ENCODE measurements at regions not wholly inside any gene's neighbourhood (a gene's known extent, or its start where the extent isn't known, plus 50 kb on each side); places are given as distances from the start of the nearest gene placed in this dataset.

DNA sequence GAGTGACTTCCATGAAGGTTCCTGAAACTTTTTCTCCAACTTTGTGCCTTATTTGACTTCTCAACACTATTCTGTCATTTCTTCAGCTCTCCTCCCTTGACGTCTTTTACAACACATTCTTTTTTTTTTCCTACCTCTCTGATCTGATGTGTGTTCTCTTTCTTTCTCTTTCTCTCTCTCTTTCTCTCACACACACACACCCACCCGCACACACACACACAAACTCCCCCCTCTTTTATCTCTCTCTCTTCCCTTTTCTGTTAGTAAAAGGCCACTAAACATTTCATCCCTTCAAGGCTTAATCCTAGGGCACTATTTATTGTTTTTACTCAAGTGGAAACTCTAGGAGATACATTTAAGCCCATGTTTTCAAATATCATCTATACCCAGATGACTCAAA, 107.8 kb upstream of the CNTNAP5 start:
- TF ChIP-seq, protein P1, sequence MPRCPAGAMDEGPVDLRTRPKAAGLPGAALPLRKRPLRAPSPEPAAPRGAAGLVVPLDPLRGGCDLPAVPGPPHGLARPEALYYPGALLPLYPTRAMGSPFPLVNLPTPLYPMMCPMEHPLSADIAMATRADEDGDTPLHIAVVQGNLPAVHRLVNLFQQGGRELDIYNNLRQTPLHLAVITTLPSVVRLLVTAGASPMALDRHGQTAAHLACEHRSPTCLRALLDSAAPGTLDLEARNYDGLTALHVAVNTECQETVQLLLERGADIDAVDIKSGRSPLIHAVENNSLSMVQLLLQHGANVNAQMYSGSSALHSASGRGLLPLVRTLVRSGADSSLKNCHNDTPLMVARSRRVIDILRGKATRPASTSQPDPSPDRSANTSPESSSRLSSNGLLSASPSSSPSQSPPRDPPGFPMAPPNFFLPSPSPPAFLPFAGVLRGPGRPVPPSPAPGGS (IDR thresholded peaks at IDR 0.05) = no peak
- TF ChIP-seq MAZ (IDR thresholded peaks at IDR 0.05; ENCODE audit: borderline replicate concordance, low read depth, low read length) (no peak), EHMT2 (IDR thresholded peaks at IDR 0.05; ENCODE audit: low read depth) (no peak), ZNF302 (CRISPR knock-in tag; IDR thresholded peaks at IDR 0.05) (no peak), RCOR1 (IDR thresholded peaks at IDR 0.05; ENCODE audit: low read depth, low read length) (no peak), MAFK (IDR thresholded peaks at IDR 0.05; ENCODE audit: partially characterized antibody) (no peak), HDAC2 (IDR thresholded peaks at IDR 0.05) (no peak), SMC3 (IDR thresholded peaks at IDR 0.05) (no peak), NPAS2 (CRISPR knock-in tag; IDR thresholded peaks at IDR 0.05; ENCODE audit: borderline replicate concordance) (no peak), HOXB13 (CRISPR knock-in tag; IDR thresholded peaks at IDR 0.05; ENCODE audit: low read depth) (no peak), JUNB (IDR thresholded peaks at IDR 0.05) (no peak), HOXA7 (CRISPR knock-in tag; IDR thresholded peaks at IDR 0.05) (no peak), FOXS1 (CRISPR knock-in tag; IDR thresholded peaks at IDR 0.05) (no peak), RFX5 (IDR thresholded peaks at IDR 0.05) (no peak)
- TF ChIP-seq, protein P2, sequence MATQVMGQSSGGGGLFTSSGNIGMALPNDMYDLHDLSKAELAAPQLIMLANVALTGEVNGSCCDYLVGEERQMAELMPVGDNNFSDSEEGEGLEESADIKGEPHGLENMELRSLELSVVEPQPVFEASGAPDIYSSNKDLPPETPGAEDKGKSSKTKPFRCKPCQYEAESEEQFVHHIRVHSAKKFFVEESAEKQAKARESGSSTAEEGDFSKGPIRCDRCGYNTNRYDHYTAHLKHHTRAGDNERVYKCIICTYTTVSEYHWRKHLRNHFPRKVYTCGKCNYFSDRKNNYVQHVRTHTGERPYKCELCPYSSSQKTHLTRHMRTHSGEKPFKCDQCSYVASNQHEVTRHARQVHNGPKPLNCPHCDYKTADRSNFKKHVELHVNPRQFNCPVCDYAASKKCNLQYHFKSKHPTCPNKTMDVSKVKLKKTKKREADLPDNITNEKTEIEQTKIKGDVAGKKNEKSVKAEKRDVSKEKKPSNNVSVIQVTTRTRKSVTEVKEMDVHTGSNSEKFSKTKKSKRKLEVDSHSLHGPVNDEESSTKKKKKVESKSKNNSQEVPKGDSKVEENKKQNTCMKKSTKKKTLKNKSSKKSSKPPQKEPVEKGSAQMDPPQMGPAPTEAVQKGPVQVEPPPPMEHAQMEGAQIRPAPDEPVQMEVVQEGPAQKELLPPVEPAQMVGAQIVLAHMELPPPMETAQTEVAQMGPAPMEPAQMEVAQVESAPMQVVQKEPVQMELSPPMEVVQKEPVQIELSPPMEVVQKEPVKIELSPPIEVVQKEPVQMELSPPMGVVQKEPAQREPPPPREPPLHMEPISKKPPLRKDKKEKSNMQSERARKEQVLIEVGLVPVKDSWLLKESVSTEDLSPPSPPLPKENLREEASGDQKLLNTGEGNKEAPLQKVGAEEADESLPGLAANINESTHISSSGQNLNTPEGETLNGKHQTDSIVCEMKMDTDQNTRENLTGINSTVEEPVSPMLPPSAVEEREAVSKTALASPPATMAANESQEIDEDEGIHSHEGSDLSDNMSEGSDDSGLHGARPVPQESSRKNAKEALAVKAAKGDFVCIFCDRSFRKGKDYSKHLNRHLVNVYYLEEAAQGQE (IDR thresholded peaks at IDR 0.05) = no peak
- TF ChIP-seq, protein P3, sequence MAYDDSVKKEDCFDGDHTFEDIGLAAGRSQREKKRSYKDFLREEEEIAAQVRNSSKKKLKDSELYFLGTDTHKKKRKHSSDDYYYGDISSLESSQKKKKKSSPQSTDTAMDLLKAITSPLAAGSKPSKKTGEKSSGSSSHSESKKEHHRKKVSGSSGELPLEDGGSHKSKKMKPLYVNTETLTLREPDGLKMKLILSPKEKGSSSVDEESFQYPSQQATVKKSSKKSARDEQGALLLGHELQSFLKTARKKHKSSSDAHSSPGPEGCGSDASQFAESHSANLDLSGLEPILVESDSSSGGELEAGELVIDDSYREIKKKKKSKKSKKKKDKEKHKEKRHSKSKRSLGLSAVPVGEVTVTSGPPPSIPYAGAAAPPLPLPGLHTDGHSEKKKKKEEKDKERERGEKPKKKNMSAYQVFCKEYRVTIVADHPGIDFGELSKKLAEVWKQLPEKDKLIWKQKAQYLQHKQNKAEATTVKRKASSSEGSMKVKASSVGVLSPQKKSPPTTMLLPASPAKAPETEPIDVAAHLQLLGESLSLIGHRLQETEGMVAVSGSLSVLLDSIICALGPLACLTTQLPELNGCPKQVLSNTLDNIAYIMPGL (CRISPR knock-in tag; IDR thresholded peaks at IDR 0.05; ENCODE audit: borderline replicate concordance) = no peak
- TF ChIP-seq, protein P4, sequence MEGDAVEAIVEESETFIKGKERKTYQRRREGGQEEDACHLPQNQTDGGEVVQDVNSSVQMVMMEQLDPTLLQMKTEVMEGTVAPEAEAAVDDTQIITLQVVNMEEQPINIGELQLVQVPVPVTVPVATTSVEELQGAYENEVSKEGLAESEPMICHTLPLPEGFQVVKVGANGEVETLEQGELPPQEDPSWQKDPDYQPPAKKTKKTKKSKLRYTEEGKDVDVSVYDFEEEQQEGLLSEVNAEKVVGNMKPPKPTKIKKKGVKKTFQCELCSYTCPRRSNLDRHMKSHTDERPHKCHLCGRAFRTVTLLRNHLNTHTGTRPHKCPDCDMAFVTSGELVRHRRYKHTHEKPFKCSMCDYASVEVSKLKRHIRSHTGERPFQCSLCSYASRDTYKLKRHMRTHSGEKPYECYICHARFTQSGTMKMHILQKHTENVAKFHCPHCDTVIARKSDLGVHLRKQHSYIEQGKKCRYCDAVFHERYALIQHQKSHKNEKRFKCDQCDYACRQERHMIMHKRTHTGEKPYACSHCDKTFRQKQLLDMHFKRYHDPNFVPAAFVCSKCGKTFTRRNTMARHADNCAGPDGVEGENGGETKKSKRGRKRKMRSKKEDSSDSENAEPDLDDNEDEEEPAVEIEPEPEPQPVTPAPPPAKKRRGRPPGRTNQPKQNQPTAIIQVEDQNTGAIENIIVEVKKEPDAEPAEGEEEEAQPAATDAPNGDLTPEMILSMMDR (IDR thresholded peaks at IDR 0.05) = no peak
- TF ChIP-seq, protein P5, sequence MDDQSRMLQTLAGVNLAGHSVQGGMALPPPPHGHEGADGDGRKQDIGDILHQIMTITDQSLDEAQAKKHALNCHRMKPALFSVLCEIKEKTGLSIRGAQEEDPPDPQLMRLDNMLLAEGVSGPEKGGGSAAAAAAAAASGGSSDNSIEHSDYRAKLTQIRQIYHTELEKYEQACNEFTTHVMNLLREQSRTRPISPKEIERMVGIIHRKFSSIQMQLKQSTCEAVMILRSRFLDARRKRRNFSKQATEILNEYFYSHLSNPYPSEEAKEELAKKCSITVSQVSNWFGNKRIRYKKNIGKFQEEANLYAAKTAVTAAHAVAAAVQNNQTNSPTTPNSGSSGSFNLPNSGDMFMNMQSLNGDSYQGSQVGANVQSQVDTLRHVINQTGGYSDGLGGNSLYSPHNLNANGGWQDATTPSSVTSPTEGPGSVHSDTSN (IDR thresholded peaks at IDR 0.05) = no peak
- TF ChIP-seq, protein P6, sequence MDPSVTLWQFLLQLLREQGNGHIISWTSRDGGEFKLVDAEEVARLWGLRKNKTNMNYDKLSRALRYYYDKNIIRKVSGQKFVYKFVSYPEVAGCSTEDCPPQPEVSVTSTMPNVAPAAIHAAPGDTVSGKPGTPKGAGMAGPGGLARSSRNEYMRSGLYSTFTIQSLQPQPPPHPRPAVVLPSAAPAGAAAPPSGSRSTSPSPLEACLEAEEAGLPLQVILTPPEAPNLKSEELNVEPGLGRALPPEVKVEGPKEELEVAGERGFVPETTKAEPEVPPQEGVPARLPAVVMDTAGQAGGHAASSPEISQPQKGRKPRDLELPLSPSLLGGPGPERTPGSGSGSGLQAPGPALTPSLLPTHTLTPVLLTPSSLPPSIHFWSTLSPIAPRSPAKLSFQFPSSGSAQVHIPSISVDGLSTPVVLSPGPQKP (IDR thresholded peaks at IDR 0.05; ENCODE audit: low read depth, low read length) = no peak
- TF ChIP-seq, protein P7, sequence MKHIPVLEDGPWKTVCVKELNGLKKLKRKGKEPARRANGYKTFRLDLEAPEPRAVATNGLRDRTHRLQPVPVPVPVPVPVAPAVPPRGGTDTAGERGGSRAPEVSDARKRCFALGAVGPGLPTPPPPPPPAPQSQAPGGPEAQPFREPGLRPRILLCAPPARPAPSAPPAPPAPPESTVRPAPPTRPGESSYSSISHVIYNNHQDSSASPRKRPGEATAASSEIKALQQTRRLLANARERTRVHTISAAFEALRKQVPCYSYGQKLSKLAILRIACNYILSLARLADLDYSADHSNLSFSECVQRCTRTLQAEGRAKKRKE (CRISPR knock-in tag; IDR thresholded peaks at IDR 0.05; ENCODE audit: low read depth) = no peak
- DNase-seq (ENCODE audit: low read depth in 1 of 2, low spot score in 1 of 2) (no peak), FAIRE-seq (no peak), ATAC-seq (no peak)
- POLR2A ChIA-PET = no interaction called here
- Histone ChIP-seq H3K4me1 (no peaks in the 10 kb centered on the region), H3K4me3 (no peak overlapping the region), H3K9me3 (no peaks in the 10 kb centered on the region), H3K4me2 (no peak overlapping the region), H3K27ac (no peak overlapping the region)
- 0% methylated on average over 2 of the region's 2 CpGs for WGBS (ENCODE audit: missing lambda C conversion rate)
- CTCF ChIA-PET = no interaction called here
